IMR-90 (cell line): ENCODE measurements at regions not wholly inside any gene's neighbourhood (a gene's known extent, or its start where the extent isn't known, plus 50 kb on each side); places are given as distances from the start of the nearest gene placed in this dataset.

Experiments used
- ATAC-seq: fragments of 200-7000 bp; cut with Tn5 transposase; 2 replicates; pipeline ENCODE4 v1.9.1; 2020; ENCODE audit warnings: low read depth, mild to moderate bottlenecking, moderate library complexity
- BruUV-seq: library from RNA; stranded (reverse); fragments of 400-500 nt; replicated peaks from 2 replicates; lab custom pipeline; 2021; lab: Mats Ljungman, UMichigan
- CTCF ChIA-PET: fragments of 300-600 bp; formaldehyde crosslinking; extraction: SDS; loops from one replicate; lab custom pipeline; 2021; ENCODE audit warnings: antibody characterized with exemption; lab: Yijun Ruan, JAX
- POLR2A ChIA-PET: fragments of 300-600 bp; sonication (Branson Sonifier 250); formaldehyde crosslinking; loops from one replicate; lab custom pipeline; 2022; ENCODE audit warnings: antibody characterized with exemption; ENCODE audit not compliant: unreplicated experiment; lab: Charles Lee
- DNase-seq: peaks from one replicate; pipeline ENCODE4 v3.0.0; 2013
- H2AFZ ChIP-seq: replicated peaks from 2 replicates; pipeline ENCODE3; 2013; ENCODE audit warnings: low read length, mild to moderate bottlenecking; ENCODE audit not compliant: poor library complexity
- H2AK5ac ChIP-seq: 2 replicates; pipeline ENCODE4 v1.6.1; 2013; ENCODE audit warnings: low read depth, low read length, inconsistent platforms
- H2AK9ac ChIP-seq: replicated peaks from 2 replicates; pipeline ENCODE3; 2013; ENCODE audit warnings: mild to moderate bottlenecking, low read depth, low read length, moderate library complexity; ENCODE audit not compliant: poor library complexity
- H2BK120ac ChIP-seq: 2 replicates; pipeline ENCODE4 v1.6.1; 2013; ENCODE audit warnings: low read depth, low read length, inconsistent platforms
- H2BK15ac ChIP-seq: 3 replicates; pipeline ENCODE4 v1.6.1; 2013; ENCODE audit warnings: low read depth, low read length, inconsistent platforms
- H2BK20ac ChIP-seq: 2 replicates; pipeline ENCODE4 v1.6.1; 2013; ENCODE audit warnings: low read depth, mild to moderate bottlenecking, inconsistent platforms, low read length, moderate library complexity
- H2BK5ac ChIP-seq: 2 replicates; pipeline ENCODE4 v1.6.1; 2013; ENCODE audit warnings: mild to moderate bottlenecking, low read depth, low read length, inconsistent platforms; ENCODE audit not compliant: poor library complexity, severe bottlenecking
- H3K14ac ChIP-seq: replicated peaks from 2 replicates; pipeline ENCODE4 v1.6.1; 2013; ENCODE audit warnings: low read depth, low read length, inconsistent platforms
- H3K18ac ChIP-seq: 2 replicates; pipeline ENCODE4 v1.6.1; 2013; ENCODE audit warnings: low read depth, low read length, control low read depth
- H3K23ac ChIP-seq: 2 replicates; pipeline ENCODE4 v1.6.1; 2013; ENCODE audit warnings: low read depth, low read length, inconsistent platforms
- H3K27ac ChIP-seq: 2 replicates; pipeline ENCODE4 v1.5.1; 2013; ENCODE audit warnings: mild to moderate bottlenecking, control low read depth, low read length; ENCODE audit not compliant: insufficient read depth
- H3K27me3 ChIP-seq: 2 replicates; pipeline ENCODE4 v1.6.1; 2013; ENCODE audit warnings: low read length; ENCODE audit not compliant: control insufficient read depth, insufficient read depth
- H3K36me3 ChIP-seq: 2 replicates; pipeline ENCODE4 v1.6.1; 2013; ENCODE audit warnings: low read length, mixed read lengths; ENCODE audit not compliant: control insufficient read depth, insufficient read depth
- H3K4ac ChIP-seq: 2 replicates; pipeline ENCODE4 v1.6.1; 2013; ENCODE audit warnings: low read depth, low read length, inconsistent platforms
- H3K4me1 ChIP-seq: 2 replicates; pipeline ENCODE4 v1.6.1; 2013; ENCODE audit warnings: low read length, mixed read lengths; ENCODE audit not compliant: control insufficient read depth, insufficient read depth
- H3K4me2 ChIP-seq: 2 replicates; pipeline ENCODE4 v1.6.1; 2013; ENCODE audit warnings: low read depth, mild to moderate bottlenecking, control low read depth, low read length, moderate library complexity
- H3K4me3 ChIP-seq: 2 replicates; pipeline ENCODE4 v1.5.1; 2013; ENCODE audit warnings: low read depth, mild to moderate bottlenecking, control low read depth, low read length, moderate library complexity; ENCODE audit not compliant: insufficient read depth
- H3K56ac ChIP-seq: 2 replicates; pipeline ENCODE4 v1.6.1; 2013; ENCODE audit warnings: low read length, inconsistent platforms; ENCODE audit not compliant: insufficient read depth; ENCODE audit errors: extremely low read depth
- H3K79me1 ChIP-seq, 2 experiments: 2 replicates each; pipeline ENCODE4 v1.6.1; 2013; ENCODE audit warnings: low read length in 2 of 2, inconsistent platforms in 1 of 2, low read depth in 1 of 2
- H3K9ac ChIP-seq: 2 replicates; pipeline ENCODE4 v1.6.1; 2013; ENCODE audit warnings: low read depth, low read length, control low read depth
- H3K9me1 ChIP-seq: 2 replicates; pipeline ENCODE4 v1.6.1; 2013; ENCODE audit warnings: low read length, inconsistent platforms; ENCODE audit not compliant: insufficient read depth
- H3K9me3 ChIP-seq: 2 replicates; pipeline ENCODE4 v1.6.1; 2013; ENCODE audit warnings: low read length; ENCODE audit not compliant: control insufficient read depth, insufficient read depth
- H4K20me1 ChIP-seq: 2 replicates; pipeline ENCODE4 v1.6.1; 2013; ENCODE audit warnings: low read length, inconsistent platforms; ENCODE audit not compliant: insufficient read depth
- H4K5ac ChIP-seq: 2 replicates; pipeline ENCODE4 v1.6.1; 2013; ENCODE audit warnings: mild to moderate bottlenecking, low read depth, low read length, control low read depth
- H4K8ac ChIP-seq, 2 experiments: 2 replicates each; pipeline ENCODE4 v1.6.1; 2013; ENCODE audit warnings: low read depth in 2 of 2, low read length in 2 of 2, control low read depth in 1 of 2, inconsistent platforms in 1 of 2
- H4K91ac ChIP-seq: 2 replicates; pipeline ENCODE4 v1.6.1; 2013; ENCODE audit warnings: low read depth, low read length, inconsistent platforms; ENCODE audit not compliant: insufficient read depth
- CEBPB ChIP-seq: IDR thresholded peaks from 2 replicates; pipeline ENCODE4 v1.6.1; 2012; ENCODE audit warnings: low read depth, low read length, improper control_type of control experiment
- CTCF ChIP-seq: conservative IDR thresholded peaks from 2 replicates; pipeline ENCODE4 v1.5.1; 2012; ENCODE audit warnings: mild to moderate bottlenecking, low read depth, low read length, improper control_type of control experiment
- FOS ChIP-seq: fragments of 150-350 bp; IDR thresholded peaks from 2 replicates; pipeline ENCODE4 v1.6.1; 2016; ENCODE audit warnings: low read depth, low read length
- NFE2L2 ChIP-seq: fragments of 150-350 bp; IDR thresholded peaks from 2 replicates; pipeline ENCODE4 v1.6.1; 2016; ENCODE audit warnings: low read depth, mild to moderate bottlenecking, low read length
- POLR2A ChIP-seq: IDR thresholded peaks from 2 replicates; pipeline ENCODE4 v1.6.1; 2012; ENCODE audit warnings: mild to moderate bottlenecking, low read depth, low read length
- RAD21 ChIP-seq: IDR thresholded peaks from 2 replicates; pipeline ENCODE4 v1.6.1; 2012; ENCODE audit warnings: low read length, improper control_type of control experiment
- USF2 ChIP-seq: fragments of 150-350 bp; IDR thresholded peaks from 2 replicates; pipeline ENCODE4 v1.6.1; 2017; ENCODE audit warnings: mild to moderate bottlenecking, antibody characterized with exemption, low read length, low read depth
- WGBS, 2 experiments: methylation state at CpG; one replicate each; pipeline versions ENCODE4 v1.1.5 to v1.1.7; 2013; ENCODE audit warnings: missing lambda C conversion rate in 2 of 2; ENCODE audit not compliant: insufficient read length in 1 of 2; ENCODE audit errors: extremely low coverage in 2 of 2; 5-methylcytosine and 5-hydroxymethylcytosine counted together
- dilution Hi-C: fragments of 300-500 bp; cut with HindIII; formaldehyde crosslinking; loops from one replicate; pipeline ENCODE4 v1.14.3; 2018; ENCODE audit warnings: low sequenced_read_pairs; ENCODE audit not compliant: unreplicated experiment
- in situ Hi-C: fragments of 300-500 bp; cut with MboI; formaldehyde crosslinking; loops from 3 replicates; pipeline ENCODE4 v1.14.3; 2019; ENCODE audit warnings: low sequenced_read_pairs, inconsistent platforms, mixed read lengths
- intact Hi-C: fragments of 100-400 bp; cut with micrococcal nuclease; formaldehyde crosslinking; loops from 2 replicates; pipeline ENCODE4 v1.10.0; 2022

- Histone ChIP-seq H3K14ac (no peak overlapping the region), H3K4me3 (no peak overlapping the region), H4K5ac (no peak overlapping the region), H4K20me1 (no peaks in the 10 kb centered on the region), H3K79me1 (peaks cover 0 to 2% of the 10 kb centered on the region in 2 experiments; a peak in 2 of 4 replicates), H3K4ac (no peak overlapping the region), H2BK5ac (peak overlapping the region; percentile 29), H3K18ac (peak overlapping the region; percentile 34; the same call in 1 of the 2 replicates), H3K9me1 (no peaks in the 10 kb centered on the region), H3K4me2 (peak overlapping the region; percentile 41; the same call in 1 of the 2 replicates), H3K56ac (no peak overlapping the region), H2BK20ac (no peak overlapping the region), H2BK120ac (no peak overlapping the region), H3K9ac (no peak overlapping the region), H2AK5ac (no peak overlapping the region), H3K36me3 (peaks cover 12% of the 10 kb centered on the region; the same call in 1 of the 2 replicates), H3K27ac (no peak overlapping the region), H3K27me3 (no peaks in the 10 kb centered on the region), H2AK9ac (no peak overlapping the region), H3K9me3 (no peaks in the 10 kb centered on the region), H4K91ac (no peak overlapping the region), H2AFZ (no peak overlapping the region), H4K8ac (no peak overlapping the region), H3K23ac (no peak overlapping the region), H2BK15ac (no peak overlapping the region), H3K4me1 (peaks cover 3% of the 10 kb centered on the region; the same call in 1 of the 2 replicates)
- dilution Hi-C loops: no loop called here
- intact Hi-C loops: no loop called here
- in situ Hi-C loops: no loop called here
- WGBS, 2 experiments: no CpG with 5 or more reads among the region's 1 CpG
- DNase-seq: peak; percentile 20
- BruUV-seq: no TSS peak
- no peak for TF ChIP-seq RAD21
- no peak for TF ChIP-seq CTCF
- TF ChIP-seq NFE2L2: no peak
- no peak for TF ChIP-seq CEBPB
- TF ChIP-seq POLR2A: no peak
- no peak for TF ChIP-seq USF2
- TF ChIP-seq FOS: no peak
- ChIA-PET CTCF (interaction anchor here (0.6 kb wide), 1 partner anchor 130 kb away, joined by 3 read pairs; no protein-coding TSS in a partner anchor), POLR2A (no interaction called here)
- ATAC-seq: 0 out of 2 replicates have a peak, but pooled peaks have one; percentile 9
Observed at GRCh38 chr5:146284016-146284415, 54.6 kb upstream of the POU4F3 start.
